IPS-15b (cell line): ENCODE measurements at regions not wholly inside any gene's neighbourhood (a gene's known extent, or its start where the extent isn't known, plus 50 kb on each side); places are given as distances from the start of the nearest gene placed in this dataset.

Experiments
- H3K27me3 ChIP-seq: one replicate; pipeline ENCODE4 v1.6.1; 2013; ENCODE audit warnings: low read length; ENCODE audit not compliant: control insufficient read depth, insufficient read depth
- H3K36me3 ChIP-seq: one replicate; pipeline ENCODE4 v1.6.1; 2013; ENCODE audit warnings: low read length; ENCODE audit not compliant: control insufficient read depth, insufficient read depth
- H3K4me1 ChIP-seq: one replicate; pipeline ENCODE4 v1.6.1; 2013; ENCODE audit warnings: mild to moderate bottlenecking, low read length; ENCODE audit not compliant: control insufficient read depth, insufficient read depth
- H3K4me3 ChIP-seq: one replicate; pipeline ENCODE4 v1.5.1; 2013; ENCODE audit warnings: low read depth, low read length
- H3K9ac ChIP-seq: one replicate; pipeline ENCODE4 v1.6.1; 2013; ENCODE audit warnings: low read depth, mild to moderate bottlenecking, low read length
- H3K9me3 ChIP-seq: one replicate; pipeline ENCODE4 v1.6.1; 2013; ENCODE audit warnings: mild to moderate bottlenecking, low read length; ENCODE audit not compliant: control insufficient read depth, insufficient read depth

GRCh38 chr7:86257894-86258293 is 385.8 kb upstream of the GRM3 start:
- Histone ChIP-seq H3K4me3 (no peak overlapping the region), H3K9me3 (no peaks in the 10 kb centered on the region), H3K4me1 (no peaks in the 10 kb centered on the region), H3K9ac (no peak overlapping the region), H3K36me3 (no peaks in the 10 kb centered on the region), H3K27me3 (no peaks in the 10 kb centered on the region)

GRCh38 chr7:86252406-86252805 is 391.3 kb upstream of the GRM3 start:
- Histone ChIP-seq H3K9me3 (no peaks in the 10 kb centered on the region), H3K36me3 (no peaks in the 10 kb centered on the region), H3K9ac (no peak overlapping the region), H3K27me3 (no peaks in the 10 kb centered on the region), H3K4me3 (no peak overlapping the region), H3K4me1 (peaks cover 2% of the 10 kb centered on the region)

GRCh38 chr7:86248977-86249376 is 394.7 kb upstream of the GRM3 start:
- Histone ChIP-seq H3K9me3 (no peaks in the 10 kb centered on the region), H3K9ac (no peak overlapping the region), H3K27me3 (no peaks in the 10 kb centered on the region), H3K4me1 (peaks cover 2% of the 10 kb centered on the region), H3K36me3 (no peaks in the 10 kb centered on the region), H3K4me3 (no peak overlapping the region)

GRCh38 chr7:86243171-86243570 is 400.5 kb upstream of the GRM3 start:
- Histone ChIP-seq H3K9ac (no peak overlapping the region), H3K4me1 (no peaks in the 10 kb centered on the region), H3K36me3 (no peaks in the 10 kb centered on the region), H3K9me3 (no peaks in the 10 kb centered on the region), H3K4me3 (no peak overlapping the region), H3K27me3 (no peaks in the 10 kb centered on the region)

GRCh38 chr7:86226191-86226590 is 417.5 kb upstream of the GRM3 start:
- no peak overlapping the region for H3K9ac ChIP-seq
- no peaks in the 10 kb centered on the region for H3K36me3 ChIP-seq
- H3K4me3 ChIP-seq, result no peak overlapping the region
- no peaks in the 10 kb centered on the region for H3K9me3 ChIP-seq
- H3K4me1 ChIP-seq, result no peaks in the 10 kb centered on the region
- no peaks in the 10 kb centered on the region for H3K27me3 ChIP-seq

- Histone ChIP-seq H3K27me3 (no peaks in the 10 kb centered on the region), H3K4me1 (no peaks in the 10 kb centered on the region), H3K9me3 (no peaks in the 10 kb centered on the region), H3K36me3 (no peaks in the 10 kb centered on the region), H3K9ac (no peak overlapping the region), H3K4me3 (no peak overlapping the region)
Observed at GRCh38 chr7:86222806-86223205, 420.9 kb upstream of the GRM3 start.

- no peak overlapping the region for H3K9ac ChIP-seq
- H3K4me1 ChIP-seq, result no peaks in the 10 kb centered on the region
- no peaks in the 10 kb centered on the region for H3K27me3 ChIP-seq
- no peaks in the 10 kb centered on the region for H3K9me3 ChIP-seq
- no peak overlapping the region for H3K4me3 ChIP-seq
- no peaks in the 10 kb centered on the region for H3K36me3 ChIP-seq
Observed at GRCh38 chr7:86214734-86215133, 429.0 kb upstream of the GRM3 start.

GRCh38 chr7:86212976-86213375 is 430.7 kb upstream of the GRM3 start:
- Histone ChIP-seq H3K9me3 (no peaks in the 10 kb centered on the region), H3K36me3 (no peaks in the 10 kb centered on the region), H3K9ac (no peak overlapping the region), H3K4me3 (no peak overlapping the region), H3K27me3 (no peaks in the 10 kb centered on the region), H3K4me1 (no peaks in the 10 kb centered on the region)

- Histone ChIP-seq H3K9ac (no peak overlapping the region), H3K4me1 (no peaks in the 10 kb centered on the region), H3K36me3 (no peaks in the 10 kb centered on the region), H3K9me3 (no peaks in the 10 kb centered on the region), H3K27me3 (no peaks in the 10 kb centered on the region), H3K4me3 (no peak overlapping the region)
Observed at GRCh38 chr7:86209036-86209435, 434.7 kb upstream of the GRM3 start.

- Histone ChIP-seq H3K27me3 (no peaks in the 10 kb centered on the region), H3K9ac (no peak overlapping the region), H3K9me3 (no peaks in the 10 kb centered on the region), H3K4me3 (no peak overlapping the region), H3K36me3 (no peaks in the 10 kb centered on the region), H3K4me1 (no peaks in the 10 kb centered on the region)
Observed at GRCh38 chr7:86207740-86208139, 436.0 kb upstream of the GRM3 start.

- Histone ChIP-seq H3K4me1 (no peaks in the 10 kb centered on the region), H3K4me3 (no peak overlapping the region)
Observed at GRCh38 chr7:86202833-86203232, 440.9 kb upstream of the GRM3 start.

GRCh38 chr7:86201767-86202166 is 441.9 kb upstream of the GRM3 start:
- peaks cover 4% of the 10 kb centered on the region for H3K9me3 ChIP-seq
- H3K4me3 ChIP-seq, result no peak overlapping the region
- H3K27me3 ChIP-seq, result no peaks in the 10 kb centered on the region
- no peak overlapping the region for H3K9ac ChIP-seq
- H3K4me1 ChIP-seq, result no peaks in the 10 kb centered on the region
- H3K36me3 ChIP-seq, result no peaks in the 10 kb centered on the region

More at GRCh38 chr7:86202833-86203232, 440.9 kb upstream of the GRM3 start:
- Histone ChIP-seq H3K27me3 (no peaks in the 10 kb centered on the region), H3K9me3 (peaks cover 4% of the 10 kb centered on the region), H3K36me3 (no peaks in the 10 kb centered on the region), H3K9ac (no peak overlapping the region)
